ENCODE measurements at regions not wholly inside any gene's neighbourhood (a gene's known extent, or its start where the extent isn't known, plus 50 kb on each side); places are given as distances from the start of the nearest gene placed in this dataset.

DNA sequence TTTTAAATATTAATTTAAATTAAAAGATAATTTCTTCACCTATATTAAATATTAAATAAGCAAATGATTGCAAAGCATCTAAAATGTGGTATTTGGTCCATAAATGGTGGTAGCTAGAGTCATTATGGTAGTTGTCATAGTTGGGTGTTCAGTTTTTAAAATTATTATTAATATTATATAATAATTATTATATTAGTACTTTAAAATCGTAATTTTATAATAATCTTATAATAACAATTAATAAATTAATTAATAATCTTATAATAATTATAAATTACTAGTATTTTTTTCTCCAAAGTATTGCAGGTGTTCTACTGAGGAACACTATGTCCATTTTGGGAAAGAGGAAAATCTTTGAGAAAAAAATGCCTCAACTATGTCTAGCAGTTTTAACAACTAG is 835.5 kb upstream of the GCFC2 start:
- ChIA-PET CTCF (no interaction called here), POLR2A (no interaction called here)
- Histone ChIP-seq H3K4me1 (ENCODE audit: control insufficient read depth, insufficient read depth, low read length) (no peaks in the 10 kb centered on the region), H3K27ac (ENCODE audit: low read length) (no peak overlapping the region), H3K36me3 (ENCODE audit: control insufficient read depth, insufficient read depth, low read length) (no peaks in the 10 kb centered on the region), H3K27me3 (ENCODE audit: control insufficient read depth, insufficient read depth, low read length) (no peaks in the 10 kb centered on the region), H3K4me3 (ENCODE audit: low read depth in 2 of 2, low read length in 2 of 2) (no peak overlapping the region), H3K9me3 (ENCODE audit: control insufficient read depth, insufficient read depth, low read depth, low read length) (no peaks in the 10 kb centered on the region)
- in situ Hi-C loops (cut with HindIII; ENCODE audit: low pct_unique_long_range_greater_than_20kb, low sequenced_read_pairs) = no loop called here
- BruUV-seq (replicated peaks) = no TSS peak
- ATAC-seq = no peak
- intact Hi-C loops (cut with micrococcal nuclease; ENCODE audit: unreplicated experiment) = no loop called here
- no peak for DNase-seq (ENCODE audit: low read depth, low spot score)
- TF ChIP-seq SIN3A (IDR thresholded peaks at IDR 0.05; ENCODE audit: borderline replicate concordance, insufficient read depth, low read depth, low read length) (no peak), TCF7L2 (IDR thresholded peaks at IDR 0.05; ENCODE audit: low read depth, low read length) (no peak), POLR2AphosphoS5 (IDR thresholded peaks at IDR 0.05; ENCODE audit: low read depth, low read length) (no peak)
- TF ChIP-seq, protein P1, sequence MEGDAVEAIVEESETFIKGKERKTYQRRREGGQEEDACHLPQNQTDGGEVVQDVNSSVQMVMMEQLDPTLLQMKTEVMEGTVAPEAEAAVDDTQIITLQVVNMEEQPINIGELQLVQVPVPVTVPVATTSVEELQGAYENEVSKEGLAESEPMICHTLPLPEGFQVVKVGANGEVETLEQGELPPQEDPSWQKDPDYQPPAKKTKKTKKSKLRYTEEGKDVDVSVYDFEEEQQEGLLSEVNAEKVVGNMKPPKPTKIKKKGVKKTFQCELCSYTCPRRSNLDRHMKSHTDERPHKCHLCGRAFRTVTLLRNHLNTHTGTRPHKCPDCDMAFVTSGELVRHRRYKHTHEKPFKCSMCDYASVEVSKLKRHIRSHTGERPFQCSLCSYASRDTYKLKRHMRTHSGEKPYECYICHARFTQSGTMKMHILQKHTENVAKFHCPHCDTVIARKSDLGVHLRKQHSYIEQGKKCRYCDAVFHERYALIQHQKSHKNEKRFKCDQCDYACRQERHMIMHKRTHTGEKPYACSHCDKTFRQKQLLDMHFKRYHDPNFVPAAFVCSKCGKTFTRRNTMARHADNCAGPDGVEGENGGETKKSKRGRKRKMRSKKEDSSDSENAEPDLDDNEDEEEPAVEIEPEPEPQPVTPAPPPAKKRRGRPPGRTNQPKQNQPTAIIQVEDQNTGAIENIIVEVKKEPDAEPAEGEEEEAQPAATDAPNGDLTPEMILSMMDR (IDR thresholded peaks at IDR 0.05) = no peak
- TF ChIP-seq, protein P2, sequence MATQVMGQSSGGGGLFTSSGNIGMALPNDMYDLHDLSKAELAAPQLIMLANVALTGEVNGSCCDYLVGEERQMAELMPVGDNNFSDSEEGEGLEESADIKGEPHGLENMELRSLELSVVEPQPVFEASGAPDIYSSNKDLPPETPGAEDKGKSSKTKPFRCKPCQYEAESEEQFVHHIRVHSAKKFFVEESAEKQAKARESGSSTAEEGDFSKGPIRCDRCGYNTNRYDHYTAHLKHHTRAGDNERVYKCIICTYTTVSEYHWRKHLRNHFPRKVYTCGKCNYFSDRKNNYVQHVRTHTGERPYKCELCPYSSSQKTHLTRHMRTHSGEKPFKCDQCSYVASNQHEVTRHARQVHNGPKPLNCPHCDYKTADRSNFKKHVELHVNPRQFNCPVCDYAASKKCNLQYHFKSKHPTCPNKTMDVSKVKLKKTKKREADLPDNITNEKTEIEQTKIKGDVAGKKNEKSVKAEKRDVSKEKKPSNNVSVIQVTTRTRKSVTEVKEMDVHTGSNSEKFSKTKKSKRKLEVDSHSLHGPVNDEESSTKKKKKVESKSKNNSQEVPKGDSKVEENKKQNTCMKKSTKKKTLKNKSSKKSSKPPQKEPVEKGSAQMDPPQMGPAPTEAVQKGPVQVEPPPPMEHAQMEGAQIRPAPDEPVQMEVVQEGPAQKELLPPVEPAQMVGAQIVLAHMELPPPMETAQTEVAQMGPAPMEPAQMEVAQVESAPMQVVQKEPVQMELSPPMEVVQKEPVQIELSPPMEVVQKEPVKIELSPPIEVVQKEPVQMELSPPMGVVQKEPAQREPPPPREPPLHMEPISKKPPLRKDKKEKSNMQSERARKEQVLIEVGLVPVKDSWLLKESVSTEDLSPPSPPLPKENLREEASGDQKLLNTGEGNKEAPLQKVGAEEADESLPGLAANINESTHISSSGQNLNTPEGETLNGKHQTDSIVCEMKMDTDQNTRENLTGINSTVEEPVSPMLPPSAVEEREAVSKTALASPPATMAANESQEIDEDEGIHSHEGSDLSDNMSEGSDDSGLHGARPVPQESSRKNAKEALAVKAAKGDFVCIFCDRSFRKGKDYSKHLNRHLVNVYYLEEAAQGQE (IDR thresholded peaks at IDR 0.05; ENCODE audit: insufficient read depth in 1 of 2, low read depth in 2 of 2, low read length in 1 of 2) = no peak

DNA sequence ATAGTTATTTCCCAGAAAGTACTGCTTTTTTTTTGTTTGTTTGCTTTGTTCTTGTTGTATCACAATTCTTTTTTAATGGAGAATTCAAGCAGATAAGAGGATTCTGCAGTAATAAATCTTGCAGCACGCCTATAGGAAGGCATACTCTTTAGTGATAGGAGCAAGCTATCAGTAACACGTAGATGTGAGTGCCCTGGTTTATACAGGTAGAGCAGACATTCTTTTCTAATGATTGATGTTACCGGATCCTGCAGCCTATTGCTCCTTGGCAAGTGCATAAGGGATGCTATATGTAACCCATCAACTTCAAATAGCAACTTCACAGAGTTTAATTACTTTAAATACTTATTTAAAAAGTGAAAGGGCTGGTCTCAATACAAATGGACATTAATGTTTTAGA is 834.2 kb upstream of the GCFC2 start:
- ATAC-seq = no peak
- no TSS peak for BruUV-seq (replicated peaks)

More for the DNA sequence above, 834.2 kb upstream of the GCFC2 start:
- in situ Hi-C loops (cut with HindIII; ENCODE audit: low pct_unique_long_range_greater_than_20kb, low sequenced_read_pairs) = no loop called here
- H3K4me3 ChIP-seq (ENCODE audit: low read depth in 2 of 2, low read length in 2 of 2) = no peak overlapping the region
- ChIA-PET CTCF (no interaction called here), POLR2A (no interaction called here)
- H3K4me1 ChIP-seq (ENCODE audit: control insufficient read depth, insufficient read depth, low read length) = no peaks in the 10 kb centered on the region
- DNase-seq (ENCODE audit: low read depth, low spot score) = no peak
- TF ChIP-seq, protein P2 (IDR thresholded peaks at IDR 0.05; ENCODE audit: insufficient read depth in 1 of 2, low read depth in 2 of 2, low read length in 1 of 2) = no peak
- H3K27me3 ChIP-seq (ENCODE audit: control insufficient read depth, insufficient read depth, low read length) = no peaks in the 10 kb centered on the region
- H3K36me3 ChIP-seq (ENCODE audit: control insufficient read depth, insufficient read depth, low read length) = no peaks in the 10 kb centered on the region
- no peak overlapping the region for H3K27ac ChIP-seq (ENCODE audit: low read length)
- intact Hi-C loops (cut with micrococcal nuclease; ENCODE audit: unreplicated experiment) = no loop called here
- H3K9me3 ChIP-seq (ENCODE audit: control insufficient read depth, insufficient read depth, low read depth, low read length) = no peaks in the 10 kb centered on the region

Data from Panc1 (cell line).